HT-29 (cell line): ENCODE measurements at regions not wholly inside any gene's neighbourhood (a gene's known extent, or its start where the extent isn't known, plus 50 kb on each side); places are given as distances from the start of the nearest gene placed in this dataset.
"Not testable (repeated sequence)": the region's sequence is repeated elsewhere in the genome, so short reads cannot be mapped to it uniquely, and the experiment has no call there.

ENCODE experiments used
- DNase-seq: peaks from one replicate; pipeline ENCODE4 v3.0.0-alpha.2; 2015; ENCODE audit warnings: low spot score

DNA sequence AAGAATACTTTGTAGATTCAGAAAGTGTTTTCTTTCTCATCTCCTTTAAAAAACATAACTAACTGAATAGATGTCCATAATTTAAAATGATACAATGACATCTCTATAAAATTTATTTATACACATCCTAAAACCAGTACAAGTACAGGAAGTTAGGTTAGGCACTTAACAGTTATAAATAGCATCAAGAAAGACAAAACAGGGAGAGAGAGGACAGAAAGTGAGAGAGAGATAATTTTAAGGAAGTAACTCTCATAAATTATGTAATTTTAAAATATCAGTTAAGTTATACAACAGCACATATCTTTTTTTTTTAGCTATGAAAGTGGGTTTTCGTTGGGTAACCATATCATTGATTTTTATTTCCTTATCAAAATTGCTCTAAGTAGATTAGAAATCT, 1068.6 kb downstream of the TAF11L14 start:
- no peak for DNase-seq

DNA sequence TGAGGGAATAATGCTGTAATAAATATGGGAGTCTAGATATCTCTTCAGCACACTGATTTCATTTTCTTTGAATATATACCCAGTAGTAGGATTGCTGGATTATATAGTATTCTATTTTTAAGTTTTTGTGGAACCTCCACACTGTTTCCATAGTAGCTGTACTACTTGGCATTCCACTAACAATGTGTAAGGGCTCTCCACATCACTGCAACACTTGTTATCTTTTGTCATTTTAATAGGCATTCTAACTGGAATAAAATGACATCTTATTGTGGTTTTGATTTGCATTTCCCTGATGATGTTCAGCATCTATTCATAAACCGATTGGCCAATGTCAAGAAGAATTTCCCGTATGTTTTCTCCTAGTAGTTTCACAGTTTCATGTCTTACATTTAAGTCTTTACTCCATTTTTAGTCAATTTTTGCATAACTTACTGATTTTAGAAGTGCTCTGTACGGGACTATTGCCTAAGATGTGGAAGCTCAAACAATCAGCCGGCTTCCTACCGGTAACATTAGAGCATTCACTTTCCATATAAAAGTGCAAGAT, 1078.8 kb downstream of the TAF11L14 start:
- DNase-seq, result no peak

DNA sequence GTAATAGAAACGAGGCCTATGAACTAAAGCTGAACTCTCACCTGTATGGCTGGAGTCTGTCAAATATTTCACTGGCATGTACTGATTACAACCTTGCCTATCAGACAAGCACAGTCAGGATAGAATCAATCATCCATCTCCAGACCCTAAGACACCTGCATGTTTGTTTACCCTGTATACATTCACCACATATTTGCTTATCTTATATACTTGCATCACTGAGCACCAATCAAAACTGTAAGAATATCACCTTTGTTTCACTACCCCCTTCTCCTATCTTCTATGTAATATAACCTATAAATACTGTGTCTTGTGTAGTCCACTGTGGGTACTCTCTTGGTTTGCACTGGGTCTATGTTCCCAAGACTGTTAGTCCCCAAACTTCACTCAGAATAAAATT, 1085.7 kb downstream of the TAF11L14 start:
- no peak for DNase-seq

DNA sequence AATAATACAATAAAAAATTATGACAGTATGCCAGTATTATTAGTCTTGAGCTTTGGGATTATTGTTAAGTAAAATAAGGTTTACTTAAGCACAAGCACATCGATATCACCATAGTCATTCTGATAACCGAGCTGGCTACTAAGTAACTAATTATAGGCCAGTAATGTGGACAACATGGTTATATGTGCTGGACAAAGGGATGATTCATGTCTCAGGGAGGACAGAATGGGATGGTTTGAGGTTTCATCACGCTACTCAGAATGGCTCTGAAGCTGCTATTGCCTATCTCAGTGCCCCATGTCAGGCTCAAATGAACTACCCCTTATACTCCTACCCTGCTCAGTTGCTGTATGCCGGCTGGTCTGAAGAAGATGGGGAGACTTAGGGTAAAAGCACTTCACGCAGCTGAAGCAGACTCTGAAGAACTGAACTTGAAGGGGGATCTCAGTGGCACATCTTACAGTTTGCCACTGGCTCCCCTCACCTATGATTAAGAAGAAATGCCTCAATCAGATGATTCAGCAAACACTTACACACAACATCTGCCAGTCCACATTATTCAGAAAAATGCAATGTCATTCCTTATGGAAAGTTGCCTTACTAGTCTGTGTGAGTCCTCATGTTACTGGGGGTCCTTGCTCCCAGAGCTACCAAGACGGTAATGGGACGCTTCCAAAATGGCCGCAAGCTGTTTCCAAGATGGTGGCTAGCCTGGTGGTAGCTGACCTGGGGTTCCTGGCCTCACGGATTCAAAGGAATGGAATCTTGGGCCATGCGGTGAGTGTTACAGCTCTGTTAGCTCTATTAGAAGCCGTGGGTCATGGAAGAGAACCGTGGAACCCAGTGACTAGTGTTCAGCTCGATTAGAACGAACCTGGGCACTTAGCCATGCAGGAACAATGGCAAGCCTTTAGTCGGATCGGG, 1098.6 kb downstream of the TAF11L14 start:
- DNase-seq, result no peak

DNA sequence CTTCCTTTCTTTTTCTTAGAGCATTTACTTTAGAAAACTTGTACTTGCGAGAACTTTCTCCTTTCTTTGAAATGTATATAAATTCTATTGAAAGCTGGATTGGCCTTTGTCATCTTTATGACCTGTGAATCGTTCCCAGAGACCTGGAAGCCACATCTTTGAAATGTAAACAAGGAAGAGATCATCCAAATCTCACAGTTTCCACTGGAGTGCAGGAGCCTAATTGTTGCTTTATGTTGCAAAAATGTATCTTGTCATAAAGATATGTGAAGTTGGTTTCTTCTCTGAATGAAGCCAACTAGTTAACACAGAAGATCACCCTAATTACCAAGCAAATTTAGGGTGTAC, 1101.8 kb downstream of the TAF11L14 start:
- no peak for DNase-seq

DNA sequence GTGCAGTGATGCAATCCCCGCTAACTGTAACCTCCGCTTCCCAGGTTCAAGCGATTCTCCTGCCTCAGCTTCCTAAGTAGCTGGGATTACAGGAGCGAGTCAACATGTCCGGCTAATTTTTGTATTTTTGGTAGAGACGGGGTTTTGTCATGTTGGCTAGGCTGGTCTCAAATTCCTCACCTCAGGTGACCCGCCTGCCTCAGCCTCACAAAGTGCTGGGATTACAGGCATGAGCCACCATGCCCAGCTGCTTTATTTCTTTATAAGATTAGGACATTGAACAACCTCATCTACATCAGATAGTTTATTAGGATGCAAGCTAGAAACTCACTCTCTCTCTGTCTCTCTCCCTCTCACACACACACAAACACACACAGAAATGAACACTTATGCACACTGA, 1102.5 kb downstream of the TAF11L14 start:
- DNase-seq, result not testable (repeated sequence)

DNA sequence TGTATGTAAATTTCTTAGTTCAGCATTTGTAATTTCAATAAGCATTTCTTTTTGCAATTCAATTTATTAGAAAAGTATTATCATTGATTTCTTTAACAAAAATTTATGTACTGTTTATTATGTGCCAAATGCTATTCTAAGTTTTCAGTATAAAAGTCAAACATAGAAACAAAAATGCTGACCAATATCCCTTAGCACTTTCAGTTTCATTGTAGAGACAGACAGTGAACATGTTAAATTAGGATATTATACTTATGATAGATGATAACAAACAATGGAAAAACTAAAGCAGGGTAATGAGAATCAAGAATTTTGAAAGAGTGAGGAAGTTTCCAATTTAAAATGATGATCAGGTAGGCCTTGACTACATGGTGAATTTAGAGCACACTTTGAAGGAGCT, 1106.0 kb downstream of the TAF11L14 start:
- DNase-seq, result no peak

DNA sequence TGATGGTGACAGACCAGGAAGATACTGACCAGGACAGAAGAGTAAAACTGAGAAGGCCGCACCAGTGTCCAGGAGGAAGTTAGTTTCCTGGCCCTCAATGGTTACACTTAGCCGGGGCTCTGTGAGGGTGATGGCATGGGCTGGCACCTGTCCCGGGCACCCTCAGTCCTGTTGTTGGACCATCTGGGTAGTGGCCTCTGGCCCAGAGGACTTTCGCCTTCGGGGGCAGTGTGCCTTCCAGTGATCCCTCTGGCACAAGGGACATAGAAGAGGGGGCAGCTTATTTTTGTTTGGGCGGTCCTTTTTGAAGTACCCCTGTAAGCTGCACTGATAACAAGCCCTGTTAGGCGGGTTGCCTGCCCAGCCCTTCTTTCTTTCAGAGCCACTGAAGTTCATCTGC, 1108.6 kb downstream of the TAF11L14 start:
- no peak for DNase-seq

DNA sequence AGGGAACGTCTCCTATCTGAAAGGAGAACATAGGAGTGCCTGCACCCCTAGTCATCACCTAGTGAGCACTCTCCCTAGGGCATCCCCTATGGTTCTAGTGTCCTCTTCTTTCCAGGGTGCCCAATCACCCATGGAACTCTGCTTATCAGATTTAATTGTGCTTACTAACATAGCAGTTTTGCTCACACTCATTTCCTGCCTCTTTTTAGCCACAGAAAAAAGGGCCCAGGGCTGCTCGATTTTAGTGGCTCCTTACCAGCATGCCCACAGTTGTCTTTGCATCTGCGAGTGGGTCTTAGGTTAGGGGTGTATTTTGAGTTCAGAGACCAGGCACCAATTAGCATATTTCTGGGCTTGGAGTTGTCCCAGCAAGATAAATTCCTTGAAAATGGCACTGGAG, 1110.2 kb downstream of the TAF11L14 start:
- DNase-seq, result no peak

DNA sequence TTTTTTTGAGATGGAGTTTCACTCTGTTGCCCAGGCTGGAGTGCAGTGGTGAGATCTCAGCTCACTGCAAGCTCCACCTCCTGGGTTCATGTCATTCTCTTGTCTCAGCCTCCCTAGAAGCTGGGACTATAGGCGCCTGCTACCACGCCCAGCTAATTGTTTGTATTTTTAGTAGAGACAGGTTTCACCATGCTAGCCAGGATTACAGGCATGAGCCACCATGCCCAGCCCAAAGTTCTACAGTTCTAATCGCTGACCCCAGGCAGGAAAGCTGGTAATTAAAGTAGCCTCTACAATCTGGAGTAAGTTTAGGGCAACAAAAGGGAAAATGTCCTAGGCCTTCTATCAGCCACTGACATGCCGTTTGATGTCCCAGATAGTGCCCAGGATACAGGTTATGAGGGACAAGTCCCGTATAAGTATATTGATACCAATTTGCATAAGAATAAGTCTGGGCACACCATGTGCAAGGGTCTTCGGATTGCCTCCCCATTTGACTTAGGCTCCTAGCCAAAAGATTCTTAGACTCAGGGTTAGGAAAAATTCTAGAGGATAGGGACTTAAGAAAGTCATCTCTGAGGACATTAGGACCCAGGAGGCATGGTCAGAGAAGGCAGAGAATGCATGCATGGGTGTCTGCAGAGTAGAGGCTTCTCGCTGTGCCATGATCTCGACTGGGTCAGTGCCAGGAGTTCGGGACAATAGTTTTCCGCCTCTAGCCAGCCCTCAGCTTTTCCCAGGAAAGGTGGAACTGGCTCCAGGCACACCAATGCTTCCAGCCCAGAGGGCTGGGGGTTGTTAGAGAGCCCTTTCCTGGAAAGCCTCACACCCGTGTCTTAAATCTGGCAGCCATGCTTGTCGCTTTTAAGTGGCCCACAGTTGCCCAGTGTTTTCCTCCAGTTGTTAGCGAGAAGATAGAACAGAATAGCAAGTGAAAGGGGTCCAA, 1111.1 kb downstream of the TAF11L14 start:
- no peak for DNase-seq

DNA sequence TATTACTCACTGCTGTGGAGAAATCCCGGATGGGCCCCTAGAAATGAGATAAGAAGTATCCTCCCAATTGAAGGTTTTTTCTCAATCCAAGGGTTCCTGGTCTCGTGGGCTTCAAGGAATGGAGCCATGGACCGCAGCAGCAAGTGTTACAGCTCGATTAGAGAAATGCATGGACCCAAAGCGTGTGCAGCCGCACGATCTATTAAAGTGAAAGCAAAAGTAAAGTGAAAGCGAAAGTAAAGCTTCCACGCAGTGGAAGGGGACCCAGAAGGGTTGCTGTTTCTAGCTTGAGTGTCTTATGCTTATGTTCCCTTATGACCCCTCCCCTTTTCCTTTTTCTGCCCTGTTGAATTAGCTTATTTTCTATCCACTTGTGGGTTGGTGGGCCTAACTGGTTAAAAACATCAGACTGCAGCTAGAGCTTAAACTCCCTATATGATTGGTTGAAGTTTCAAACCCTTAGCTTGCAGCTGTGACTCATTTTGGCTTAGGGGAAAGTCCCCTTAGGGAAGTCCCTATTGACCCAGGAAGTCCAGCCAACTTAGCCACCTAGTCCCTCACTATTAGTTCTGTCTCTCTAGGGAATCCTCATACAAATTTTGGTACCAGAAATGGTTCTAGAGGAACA, 1111.8 kb downstream of the TAF11L14 start:
- peak; percentile 87 for DNase-seq

DNA sequence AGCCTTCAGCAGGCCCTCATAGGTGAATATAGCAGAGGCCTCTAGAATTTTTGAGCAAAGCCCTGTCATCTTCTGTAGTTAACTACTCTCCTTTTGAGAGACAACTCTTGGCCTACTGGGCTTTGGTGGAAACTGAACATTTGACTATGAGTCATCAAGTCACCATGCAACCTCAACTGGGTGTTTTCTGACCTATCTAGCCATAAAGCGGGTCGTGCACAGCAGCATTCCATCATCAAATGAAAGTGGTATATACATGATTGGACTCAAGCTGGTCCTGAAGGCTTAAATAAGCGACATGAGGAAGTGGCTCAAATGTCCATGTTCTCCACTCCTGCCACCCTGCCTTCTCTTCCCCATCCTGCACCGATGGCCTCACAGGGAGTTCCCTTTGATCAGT, 1115.5 kb downstream of the TAF11L14 start:
- DNase-seq, result no peak

DNA sequence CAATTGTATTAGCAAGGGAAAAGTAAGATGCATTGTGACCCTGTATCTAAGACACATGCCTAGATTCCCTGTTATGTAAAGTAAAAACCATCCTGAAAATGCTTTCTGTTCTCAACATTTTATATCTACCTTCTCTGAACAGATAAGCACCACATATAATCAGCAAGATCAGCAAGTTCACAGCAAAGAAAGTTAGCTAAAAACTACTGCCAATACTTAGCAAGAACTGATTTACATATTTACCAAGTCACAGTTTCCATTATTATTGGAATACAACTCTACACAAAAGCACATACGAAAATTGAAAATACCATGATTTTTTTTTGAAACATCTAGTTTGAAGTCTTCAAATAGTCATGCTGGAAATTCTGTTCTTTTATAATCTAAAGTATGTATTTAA, 1118.1 kb downstream of the TAF11L14 start:
- DNase-seq, result no peak

DNA sequence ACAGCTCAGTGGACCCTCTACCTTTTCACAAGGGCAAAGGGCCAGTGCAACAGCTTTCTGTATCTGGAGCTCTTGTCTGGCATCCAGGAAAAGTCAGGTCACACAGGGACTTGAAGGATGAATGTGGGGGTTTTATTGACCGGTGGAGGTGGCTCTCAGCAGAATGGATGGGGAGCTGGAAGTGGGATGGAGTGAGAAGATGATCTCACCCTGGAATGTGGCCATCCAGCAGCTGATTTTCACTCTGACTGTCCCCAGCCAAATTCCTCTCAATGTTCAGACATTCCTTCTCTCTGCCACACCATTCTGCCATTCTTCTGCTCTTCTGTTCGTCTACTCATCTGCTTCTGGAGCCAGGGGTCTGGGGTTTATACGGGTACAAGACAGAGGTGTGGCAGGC, 1119.9 kb downstream of the TAF11L14 start:
- DNase-seq, result no peak

DNA sequence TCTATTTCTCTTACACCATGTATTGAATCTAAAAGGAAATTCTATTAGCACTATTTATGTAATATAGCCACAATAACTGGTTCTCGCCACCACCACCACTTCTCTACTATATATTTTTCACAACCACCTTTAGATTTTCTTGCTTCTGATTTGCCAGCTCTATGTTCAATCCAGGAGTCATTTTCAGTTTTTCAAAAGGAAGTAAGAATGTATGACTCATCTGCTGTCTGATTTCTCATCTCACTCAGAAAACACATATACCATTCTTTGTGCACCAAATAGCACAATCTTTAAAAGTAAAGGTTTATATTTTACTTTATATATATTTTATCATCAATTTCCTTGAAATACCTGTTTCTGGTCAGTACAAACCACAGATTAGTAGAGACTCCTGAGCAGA, 1127.5 kb downstream of the TAF11L14 start:
- DNase-seq, result no peak

DNA sequence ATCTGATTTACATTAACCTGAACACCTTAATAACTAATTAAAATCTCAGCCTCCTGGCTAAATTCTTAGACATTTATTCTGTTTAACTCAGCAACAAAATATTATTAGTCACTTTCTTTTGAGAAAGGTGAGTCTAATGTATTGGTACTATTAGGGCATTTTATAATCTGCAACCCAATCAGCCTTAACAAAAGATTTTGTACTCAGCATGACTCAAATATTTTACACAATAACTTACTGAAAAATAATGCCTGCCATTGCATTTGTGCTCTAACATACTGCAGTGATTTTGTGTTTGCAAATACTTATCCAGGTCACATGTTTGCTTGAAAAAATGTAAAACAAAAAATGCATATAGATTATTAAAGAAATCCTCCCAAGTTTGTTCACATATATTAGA, 1129.9 kb downstream of the TAF11L14 start:
- DNase-seq, result no peak

DNA sequence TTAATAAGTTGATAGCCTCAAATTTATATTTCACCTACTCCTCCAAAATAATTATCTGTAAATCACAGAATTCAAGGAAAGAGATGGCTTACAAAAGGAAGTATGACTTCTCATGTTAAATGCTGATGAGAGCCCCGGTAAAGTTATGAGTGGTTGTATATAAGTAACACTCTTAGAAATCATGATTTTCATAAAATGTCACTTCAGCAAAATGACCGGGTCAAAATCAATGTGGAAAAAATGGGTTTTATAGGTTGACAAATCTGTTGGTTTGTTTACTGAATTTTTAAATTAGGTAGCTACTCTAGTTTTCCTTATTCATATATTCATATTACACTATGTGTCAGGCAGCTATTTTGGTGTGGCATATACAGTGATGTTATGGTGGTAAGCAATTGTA, 1131.0 kb downstream of the TAF11L14 start:
- DNase-seq, result no peak

DNA sequence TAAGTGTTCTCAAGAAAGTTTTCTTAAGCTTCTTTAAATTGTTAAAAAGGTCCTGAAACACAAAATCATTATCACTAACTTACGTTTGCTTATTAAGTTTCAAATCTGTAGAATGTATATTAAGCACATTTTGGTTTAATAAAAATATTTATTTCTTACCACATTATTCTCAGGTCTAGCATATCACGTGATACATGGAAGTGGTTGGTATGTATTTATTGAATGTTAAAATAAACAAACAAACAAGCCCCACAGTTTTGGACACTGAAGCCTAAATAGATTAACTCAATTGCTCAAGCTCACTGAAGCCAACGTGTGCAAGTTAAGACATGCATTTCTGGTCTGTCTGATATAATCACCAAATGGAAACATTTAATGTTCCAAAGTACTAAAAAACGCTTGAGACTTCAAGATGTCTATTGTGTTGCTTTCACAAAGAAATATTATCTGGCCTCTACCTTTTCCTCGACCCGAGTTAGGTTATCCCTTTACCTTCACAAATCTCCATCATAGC, 1136.9 kb downstream of the TAF11L14 start:
- no peak for DNase-seq

DNA sequence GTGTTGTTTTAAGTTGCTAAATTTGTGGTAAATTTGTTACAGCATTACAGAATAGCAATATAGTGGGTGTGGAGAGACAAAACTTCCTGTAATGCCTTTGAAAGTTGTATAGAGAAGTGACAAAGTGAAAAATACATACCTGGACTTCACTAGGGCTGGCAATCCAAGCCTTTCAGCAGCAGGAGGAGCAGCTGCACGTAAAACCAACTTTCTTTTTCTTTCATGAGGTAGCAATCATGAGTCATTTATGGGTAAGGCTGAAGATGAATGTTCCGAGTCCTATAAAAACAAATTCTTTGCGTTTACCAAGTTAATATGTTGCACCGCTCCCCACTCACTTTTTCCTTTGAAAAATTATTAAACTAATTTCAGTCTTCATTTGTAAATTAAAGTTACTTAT, 1138.2 kb downstream of the TAF11L14 start:
- DNase-seq, result peak; percentile 53

DNA sequence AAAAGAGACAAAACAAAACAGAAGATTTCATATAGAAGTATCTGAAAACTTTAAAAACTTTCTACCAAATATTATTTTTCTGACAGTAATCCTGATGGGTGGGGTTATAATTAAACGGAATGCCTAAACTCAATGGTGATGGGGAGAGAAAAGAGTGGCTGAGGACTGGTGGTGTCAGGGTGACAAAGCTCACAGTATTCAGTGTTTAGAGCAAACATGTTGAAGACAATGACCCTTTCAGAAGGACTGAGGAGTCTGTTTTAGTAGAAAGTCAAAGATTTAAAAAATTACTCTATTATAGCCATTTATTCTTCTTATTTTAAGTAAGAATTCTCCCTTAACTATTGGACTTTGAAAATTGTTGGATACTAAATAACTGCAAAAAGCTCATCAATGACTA, 1144.0 kb downstream of the TAF11L14 start:
- DNase-seq, result no peak

DNA sequence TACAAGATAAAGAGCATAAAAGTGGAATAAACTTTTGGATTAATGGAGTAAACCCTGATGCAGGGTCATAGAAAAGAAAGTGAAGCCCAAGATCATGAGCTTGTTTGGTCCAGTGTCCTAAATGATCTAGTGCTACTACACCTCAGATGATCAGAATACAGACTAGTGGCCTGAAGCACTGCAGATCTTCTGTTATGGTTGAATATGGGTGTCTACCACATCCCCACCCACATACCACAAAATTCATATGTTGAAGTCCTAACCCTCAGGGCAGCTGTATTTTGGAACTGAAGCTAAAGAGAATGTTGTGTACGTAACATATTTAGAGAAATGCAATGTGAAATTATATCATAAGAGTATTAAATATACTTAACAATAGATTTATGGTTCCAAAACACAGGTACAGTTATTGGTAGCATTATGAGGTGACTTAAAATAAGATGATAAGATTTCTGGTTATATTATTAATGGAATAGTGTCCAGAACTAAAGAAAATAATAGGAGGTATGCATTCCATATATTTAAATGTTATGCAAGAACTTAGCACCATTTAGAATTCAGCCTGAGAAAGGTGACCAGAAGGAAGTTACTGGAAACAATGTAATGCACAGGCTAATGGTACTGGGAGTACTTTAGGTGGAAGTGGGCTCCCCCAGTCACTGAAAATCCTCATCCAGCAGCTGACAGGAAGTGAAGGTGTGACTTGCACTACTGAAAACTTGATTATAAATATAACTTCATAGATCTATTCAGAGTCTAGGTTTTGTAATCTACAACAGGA, 1155.1 kb downstream of the TAF11L14 start:
- DNase-seq, result no peak
